Astrocyte of the spinal cord (primary cell): ENCODE measurements at regions not wholly inside any gene's neighbourhood (a gene's known extent, or its start where the extent isn't known, plus 50 kb on each side); places are given as distances from the start of the nearest gene placed in this dataset.

Source experiments
- DNase-seq: peaks from one replicate; pipeline ENCODE4 v3.0.0; 2011; ENCODE audit warnings: low read depth, low spot score
- H3K4me3 ChIP-seq: 2 replicates; pipeline ENCODE4 v1.5.1; 2011; ENCODE audit warnings: low read depth, mild to moderate bottlenecking, low read length, moderate library complexity
- CTCF ChIP-seq: IDR thresholded peaks from 2 replicates; pipeline ENCODE4 v1.5.1; 2012; ENCODE audit warnings: low read depth, mild to moderate bottlenecking, low read length, inconsistent platforms
- in situ Hi-C: cut with HindIII; loops from 2 replicates; pipeline ENCODE4 v1.10.0; 2017; ENCODE audit warnings: low sequenced_read_pairs

DNA sequence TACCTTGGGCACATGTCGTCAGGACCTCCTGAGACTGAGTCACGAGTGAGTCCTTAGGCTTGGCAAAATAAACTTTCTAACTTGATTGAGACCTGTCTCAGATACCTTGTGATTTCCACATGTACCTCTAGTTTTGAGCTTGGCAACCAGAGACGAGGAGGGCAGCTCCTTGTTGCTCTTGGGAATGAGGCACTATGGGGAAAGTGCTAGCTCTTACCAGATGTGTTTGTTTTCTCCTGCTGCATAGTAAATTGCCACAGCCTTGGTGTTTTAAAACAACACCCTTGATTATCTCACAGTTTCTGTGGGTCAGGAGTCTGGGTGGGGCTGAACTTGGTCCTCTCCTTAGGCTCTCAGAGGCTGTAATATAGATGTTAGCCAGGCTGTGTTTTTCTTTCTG is 59.1 kb upstream of the MAML3 start:
- TF ChIP-seq CTCF: no peak
- no peak overlapping the region for H3K4me3 ChIP-seq
- no peak for DNase-seq
- in situ Hi-C loops: no loop called here

DNA sequence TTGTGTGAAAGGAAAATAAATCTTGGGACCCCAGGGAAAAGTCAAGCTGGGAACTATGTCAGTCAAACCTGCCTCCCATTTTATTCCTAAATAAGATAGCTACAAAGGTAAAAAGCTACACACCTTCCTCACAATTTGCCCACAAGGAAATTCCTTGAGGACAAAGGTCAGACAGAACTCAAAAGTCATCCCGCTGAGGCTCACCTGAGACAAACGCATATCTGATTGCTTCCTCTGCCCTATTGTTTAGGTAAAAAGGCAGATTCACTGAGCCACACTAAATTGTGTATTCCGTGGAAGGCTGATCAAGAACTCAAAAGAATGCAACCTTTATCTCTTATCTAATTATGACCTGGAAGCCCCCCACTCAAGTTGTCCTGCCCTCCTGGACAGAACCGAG is 58.7 kb upstream of the MAML3 start:
- TF ChIP-seq CTCF: no peak
- no peak for DNase-seq
- in situ Hi-C loops: no loop called here
- H3K4me3 ChIP-seq: no peak overlapping the region

- H3K4me3 ChIP-seq: no peak overlapping the region
- no peak for TF ChIP-seq CTCF
- in situ Hi-C loops: no loop called here
- no peak for DNase-seq
These were observed 58.2 kb upstream of the MAML3 start for GRCh38 chr4:140212194-140212593.

DNA sequence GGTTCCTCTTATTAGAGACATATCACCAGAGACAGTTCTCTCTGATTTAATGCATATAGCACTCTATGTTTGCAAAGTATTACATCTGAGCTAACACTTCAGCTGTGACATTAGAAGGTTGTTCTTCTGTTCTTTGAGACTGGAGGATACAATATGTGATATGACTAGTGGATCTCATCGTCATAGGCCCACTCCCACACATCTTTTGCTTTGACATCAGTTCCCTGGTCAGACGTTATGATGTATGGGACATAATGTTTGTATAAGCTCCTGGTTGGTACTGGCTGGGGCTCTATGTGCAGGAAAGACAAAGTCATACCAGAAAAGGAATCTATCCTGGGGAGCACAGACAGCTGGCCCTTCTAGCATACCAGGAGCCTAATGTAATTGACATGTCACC is 57.7 kb upstream of the MAML3 start:
- TF ChIP-seq CTCF: no peak
- in situ Hi-C loops: no loop called here
- DNase-seq: no peak
- no peak overlapping the region for H3K4me3 ChIP-seq

DNA sequence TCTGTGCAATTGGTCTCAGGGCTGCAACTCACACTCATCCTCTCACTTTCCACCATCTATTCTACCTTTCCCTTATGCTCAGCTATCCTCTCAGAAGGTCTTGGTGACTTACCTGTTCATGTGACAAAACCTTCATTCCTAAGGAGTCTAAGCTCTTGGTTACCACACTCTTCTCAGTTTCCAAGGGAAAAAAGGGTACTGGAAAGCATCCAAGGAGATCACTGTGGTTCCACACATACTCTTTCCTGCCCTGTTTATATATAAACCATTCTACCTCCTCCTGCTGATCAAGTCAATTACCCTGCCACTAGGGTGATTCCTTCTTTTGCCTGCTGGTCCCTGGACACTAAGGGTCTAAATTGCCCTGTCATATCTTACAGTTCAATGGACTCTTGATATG is 57.2 kb upstream of the MAML3 start:
- no peak overlapping the region for H3K4me3 ChIP-seq
- no peak for TF ChIP-seq CTCF
- in situ Hi-C loops: no loop called here
- DNase-seq: no peak

GRCh38 chr4:140208921-140209320 is 54.9 kb upstream of the MAML3 start:
- TF ChIP-seq CTCF: no peak
- DNase-seq: no peak
- in situ Hi-C loops: no loop called here
- no peak overlapping the region for H3K4me3 ChIP-seq
